ENCODE measurements at regions not wholly inside any gene's neighbourhood (a gene's known extent, or its start where the extent isn't known, plus 50 kb on each side); places are given as distances from the start of the nearest gene placed in this dataset.

DNA sequence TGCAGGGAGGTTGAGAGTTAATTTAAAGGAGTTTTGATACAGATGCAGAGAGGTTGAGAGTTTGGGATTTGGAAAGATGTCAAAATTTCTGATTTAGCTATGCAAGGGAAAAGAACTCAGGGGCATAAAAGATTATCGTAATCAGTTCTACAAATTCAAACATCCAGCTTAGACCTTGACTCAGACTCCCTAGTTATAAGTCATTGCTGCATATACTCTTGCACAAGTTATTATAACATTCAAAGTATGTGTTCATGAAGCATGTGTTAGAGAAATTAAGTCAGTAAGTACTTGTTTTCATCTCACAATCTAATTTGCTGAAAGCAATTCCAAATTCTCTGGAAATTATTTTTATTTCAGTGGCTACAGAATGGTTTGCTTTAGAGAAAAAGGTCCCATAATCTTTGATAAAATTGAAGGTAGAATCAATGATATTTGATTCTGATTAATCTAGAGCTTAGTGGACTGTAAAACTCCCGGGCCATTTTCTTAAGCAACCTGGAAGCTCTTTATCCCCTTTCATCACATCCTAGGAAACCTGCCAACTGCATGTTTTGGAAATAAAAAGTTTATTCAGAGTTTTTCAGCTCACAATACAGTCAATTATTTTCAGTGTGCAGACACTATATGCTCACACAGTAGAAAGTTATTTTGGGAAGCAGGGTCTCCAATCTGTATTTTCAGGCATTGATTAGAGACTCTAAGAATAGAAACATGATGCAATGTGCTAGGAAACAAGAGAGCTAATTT is 132.9 kb upstream of the SPANXC start:
- H3K27me3 ChIP-seq (ENCODE audit: insufficient read depth, low read length): no peaks in the 10 kb centered on the region
- no peak for TF ChIP-seq CTCF (IDR thresholded peaks at IDR 0.05; ENCODE audit: extremely low read depth, low read depth, low read length)
- no peak overlapping the region for H3K4me2 ChIP-seq (ENCODE audit: insufficient read depth, low read length)
- H4K20me1 ChIP-seq (ENCODE audit: insufficient read depth, low read length): no peaks in the 10 kb centered on the region
- no peak for DNase-seq (ENCODE audit: insufficient read length, low spot score, missing footprints)
- H3K79me2 ChIP-seq (ENCODE audit: insufficient read depth, low read length): no peaks in the 10 kb centered on the region
- H3K27ac ChIP-seq (ENCODE audit: low read depth, low read length): no peak overlapping the region
- no peak overlapping the region for H2AFZ ChIP-seq (ENCODE audit: low read length)
- no peaks in the 10 kb centered on the region for H3K4me1 ChIP-seq (ENCODE audit: insufficient read depth, low read length)
- no peaks in the 10 kb centered on the region for H3K36me3 ChIP-seq (ENCODE audit: insufficient read depth, low read length)
- H3K9me3 ChIP-seq (ENCODE audit: low read depth, low read length): no peaks in the 10 kb centered on the region
- H3K4me3 ChIP-seq (ENCODE audit: insufficient read depth, low read length): no peak overlapping the region

- Histone ChIP-seq H3K36me3 (ENCODE audit: insufficient read depth, low read length) (no peaks in the 10 kb centered on the region), H3K27ac (ENCODE audit: low read depth, low read length) (no peak overlapping the region), H3K4me2 (ENCODE audit: insufficient read depth, low read length) (no peak overlapping the region), H3K27me3 (ENCODE audit: insufficient read depth, low read length) (no peaks in the 10 kb centered on the region), H3K79me2 (ENCODE audit: insufficient read depth, low read length) (no peaks in the 10 kb centered on the region), H3K4me3 (ENCODE audit: insufficient read depth, low read length) (no peak overlapping the region), H3K4me1 (ENCODE audit: insufficient read depth, low read length) (peaks cover 3% of the 10 kb centered on the region), H4K20me1 (ENCODE audit: insufficient read depth, low read length) (no peaks in the 10 kb centered on the region), H2AFZ (ENCODE audit: low read length) (no peak overlapping the region), H3K9me3 (ENCODE audit: low read depth, low read length) (no peaks in the 10 kb centered on the region)
- no peak for DNase-seq (ENCODE audit: insufficient read length, low spot score, missing footprints)
- no peak for TF ChIP-seq CTCF (IDR thresholded peaks at IDR 0.05; ENCODE audit: extremely low read depth, low read depth, low read length)
These were observed 99.4 kb upstream of the SPANXC start for GRCh38 chrX:141341743-141342142.

GRCh38 chrX:141341341-141341740 is 99.0 kb upstream of the SPANXC start:
- H3K4me1 ChIP-seq (ENCODE audit: insufficient read depth, low read length): peaks cover 3% of the 10 kb centered on the region
- no peaks in the 10 kb centered on the region for H3K79me2 ChIP-seq (ENCODE audit: insufficient read depth, low read length)
- no peak overlapping the region for H3K4me2 ChIP-seq (ENCODE audit: insufficient read depth, low read length)

More at GRCh38 chrX:141341341-141341740, 99.0 kb upstream of the SPANXC start:
- Histone ChIP-seq H3K4me3 (ENCODE audit: insufficient read depth, low read length) (no peak overlapping the region), H2AFZ (ENCODE audit: low read length) (no peak overlapping the region), H3K36me3 (ENCODE audit: insufficient read depth, low read length) (no peaks in the 10 kb centered on the region), H3K27me3 (ENCODE audit: insufficient read depth, low read length) (no peaks in the 10 kb centered on the region), H4K20me1 (ENCODE audit: insufficient read depth, low read length) (no peaks in the 10 kb centered on the region), H3K27ac (ENCODE audit: low read depth, low read length) (no peak overlapping the region), H3K9me3 (ENCODE audit: low read depth, low read length) (no peaks in the 10 kb centered on the region)
- peak; percentile 54 for DNase-seq (ENCODE audit: insufficient read length, low spot score, missing footprints)
- TF ChIP-seq CTCF (IDR thresholded peaks at IDR 0.05; ENCODE audit: extremely low read depth, low read depth, low read length): no peak

All from osteoblast (primary cell).